GM23338 (cell line): ENCODE measurements at regions not wholly inside any gene's neighbourhood (a gene's known extent, or its start where the extent isn't known, plus 50 kb on each side); places are given as distances from the start of the nearest gene placed in this dataset.
"Not testable (repeated sequence)": the region's sequence is repeated elsewhere in the genome, so short reads cannot be mapped to it uniquely, and the experiment has no call there.

Experiments
- CREB1 ChIP-seq: fragments of 250-450 bp; sonication (Bioruptor Pico); IDR thresholded peaks from 2 replicates; pipeline ENCODE4 v1.5.0; 2020; ENCODE audit warnings: low read depth, mild to moderate bottlenecking, moderate library complexity
- EZH2 ChIP-seq: fragments of 200-600 bp; sonication (generic); IDR thresholded peaks from one replicate; pipeline ENCODE4 v1.8.0; 2017; ENCODE audit warnings: antibody characterized with exemption, mild to moderate bottlenecking, low read depth; ENCODE audit not compliant: unreplicated experiment
- EZH2phosphoT487 ChIP-seq: fragments of 200-600 bp; sonication (generic); IDR thresholded peaks from one replicate; pipeline ENCODE4 v1.8.1; 2018; ENCODE audit warnings: antibody characterized with exemption; ENCODE audit not compliant: unreplicated experiment
- JUNB ChIP-seq: IDR thresholded peaks from one replicate; pipeline ENCODE4 v1.6.1; 2016; ENCODE audit warnings: antibody characterized with exemption; ENCODE audit not compliant: unreplicated experiment
- NANOG ChIP-seq: IDR thresholded peaks from 2 replicates; pipeline ENCODE4 v1.6.1; 2016; ENCODE audit warnings: antibody characterized with exemption, borderline replicate concordance
- POLR2AphosphoS5 ChIP-seq: IDR thresholded peaks from 2 replicates; pipeline ENCODE4 v1.6.1; 2016; ENCODE audit warnings: antibody characterized with exemption, low read depth
- STAT1 ChIP-seq: IDR thresholded peaks from one replicate; pipeline ENCODE4 v1.6.1; 2016; ENCODE audit warnings: antibody characterized with exemption; ENCODE audit not compliant: unreplicated experiment
- ZNF114 ChIP-seq: fragments of 250-450 bp; sonication (Bioruptor Pico); IDR thresholded peaks from 2 replicates; pipeline ENCODE4 v1.5.0; 2020; ENCODE audit warnings: mild to moderate bottlenecking, moderate library complexity
- ZNF331 ChIP-seq: fragments of 250-450 bp; sonication (Bioruptor Pico); IDR thresholded peaks from 2 replicates; pipeline ENCODE4 v1.5.0; 2020; ENCODE audit warnings: low read depth, mild to moderate bottlenecking, moderate library complexity
- TF ChIP-seq, protein P1 (sequence below), 2 experiments: fragments of 200-600 bp in 1 of 2; sonication (generic) in 1 of 2; conservative IDR thresholded peaks; 2 replicates each; pipeline versions ENCODE4 v1.5.1 to v1.6.1; 2016 to 2017; ENCODE audit warnings: antibody characterized with exemption in 2 of 2, low read depth in 2 of 2, mild to moderate bottlenecking in 2 of 2, moderate library complexity in 1 of 2
- TF ChIP-seq, protein P2 (sequence below): IDR thresholded peaks from one replicate; pipeline ENCODE4 v1.6.1; 2018; ENCODE audit warnings: antibody characterized with exemption; ENCODE audit not compliant: unreplicated experiment
- TF ChIP-seq, protein P3 (sequence below): IDR thresholded peaks from 2 replicates; pipeline ENCODE4 v1.6.1; 2016; ENCODE audit warnings: antibody characterized with exemption
- TF ChIP-seq, protein P4 (sequence below): fragments of 250-450 bp; sonication (Bioruptor Pico); IDR thresholded peaks from 2 replicates; pipeline ENCODE4 v1.5.0; 2020; ENCODE audit warnings: mild to moderate bottlenecking, moderate library complexity

DNA sequence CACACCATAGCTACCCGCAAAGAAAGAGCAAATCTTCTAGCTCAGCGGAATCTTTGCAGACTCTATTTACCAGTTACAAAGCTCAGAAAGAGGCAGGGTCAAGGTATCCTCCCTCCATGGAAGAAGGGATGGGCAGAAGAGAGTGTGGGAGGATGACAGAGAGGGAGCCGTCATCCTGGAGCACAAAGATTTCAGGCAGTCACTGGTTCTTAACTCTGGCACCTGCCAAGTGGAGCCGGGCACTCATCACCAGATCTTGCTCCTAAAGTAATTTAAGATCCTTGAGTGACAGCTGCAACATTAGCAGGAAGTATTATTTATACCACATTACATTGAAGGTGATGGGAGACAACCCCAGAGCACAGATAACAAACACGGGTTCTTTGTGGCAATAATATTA is 102.5 kb upstream of the NBPF26 start:
- TF ChIP-seq ZNF114; CREB1 (CRISPR knock-in tag); JUNB; EZH2; EZH2phosphoT487; POLR2AphosphoS5; STAT1; NANOG; ZNF331: not testable (repeated sequence)
- TF ChIP-seq, protein P1, sequence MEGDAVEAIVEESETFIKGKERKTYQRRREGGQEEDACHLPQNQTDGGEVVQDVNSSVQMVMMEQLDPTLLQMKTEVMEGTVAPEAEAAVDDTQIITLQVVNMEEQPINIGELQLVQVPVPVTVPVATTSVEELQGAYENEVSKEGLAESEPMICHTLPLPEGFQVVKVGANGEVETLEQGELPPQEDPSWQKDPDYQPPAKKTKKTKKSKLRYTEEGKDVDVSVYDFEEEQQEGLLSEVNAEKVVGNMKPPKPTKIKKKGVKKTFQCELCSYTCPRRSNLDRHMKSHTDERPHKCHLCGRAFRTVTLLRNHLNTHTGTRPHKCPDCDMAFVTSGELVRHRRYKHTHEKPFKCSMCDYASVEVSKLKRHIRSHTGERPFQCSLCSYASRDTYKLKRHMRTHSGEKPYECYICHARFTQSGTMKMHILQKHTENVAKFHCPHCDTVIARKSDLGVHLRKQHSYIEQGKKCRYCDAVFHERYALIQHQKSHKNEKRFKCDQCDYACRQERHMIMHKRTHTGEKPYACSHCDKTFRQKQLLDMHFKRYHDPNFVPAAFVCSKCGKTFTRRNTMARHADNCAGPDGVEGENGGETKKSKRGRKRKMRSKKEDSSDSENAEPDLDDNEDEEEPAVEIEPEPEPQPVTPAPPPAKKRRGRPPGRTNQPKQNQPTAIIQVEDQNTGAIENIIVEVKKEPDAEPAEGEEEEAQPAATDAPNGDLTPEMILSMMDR (conservative IDR thresholded peaks at IDR 0.05; ENCODE audit: low read depth in 2 of 2) = not testable (repeated sequence)
- TF ChIP-seq, protein P2, sequence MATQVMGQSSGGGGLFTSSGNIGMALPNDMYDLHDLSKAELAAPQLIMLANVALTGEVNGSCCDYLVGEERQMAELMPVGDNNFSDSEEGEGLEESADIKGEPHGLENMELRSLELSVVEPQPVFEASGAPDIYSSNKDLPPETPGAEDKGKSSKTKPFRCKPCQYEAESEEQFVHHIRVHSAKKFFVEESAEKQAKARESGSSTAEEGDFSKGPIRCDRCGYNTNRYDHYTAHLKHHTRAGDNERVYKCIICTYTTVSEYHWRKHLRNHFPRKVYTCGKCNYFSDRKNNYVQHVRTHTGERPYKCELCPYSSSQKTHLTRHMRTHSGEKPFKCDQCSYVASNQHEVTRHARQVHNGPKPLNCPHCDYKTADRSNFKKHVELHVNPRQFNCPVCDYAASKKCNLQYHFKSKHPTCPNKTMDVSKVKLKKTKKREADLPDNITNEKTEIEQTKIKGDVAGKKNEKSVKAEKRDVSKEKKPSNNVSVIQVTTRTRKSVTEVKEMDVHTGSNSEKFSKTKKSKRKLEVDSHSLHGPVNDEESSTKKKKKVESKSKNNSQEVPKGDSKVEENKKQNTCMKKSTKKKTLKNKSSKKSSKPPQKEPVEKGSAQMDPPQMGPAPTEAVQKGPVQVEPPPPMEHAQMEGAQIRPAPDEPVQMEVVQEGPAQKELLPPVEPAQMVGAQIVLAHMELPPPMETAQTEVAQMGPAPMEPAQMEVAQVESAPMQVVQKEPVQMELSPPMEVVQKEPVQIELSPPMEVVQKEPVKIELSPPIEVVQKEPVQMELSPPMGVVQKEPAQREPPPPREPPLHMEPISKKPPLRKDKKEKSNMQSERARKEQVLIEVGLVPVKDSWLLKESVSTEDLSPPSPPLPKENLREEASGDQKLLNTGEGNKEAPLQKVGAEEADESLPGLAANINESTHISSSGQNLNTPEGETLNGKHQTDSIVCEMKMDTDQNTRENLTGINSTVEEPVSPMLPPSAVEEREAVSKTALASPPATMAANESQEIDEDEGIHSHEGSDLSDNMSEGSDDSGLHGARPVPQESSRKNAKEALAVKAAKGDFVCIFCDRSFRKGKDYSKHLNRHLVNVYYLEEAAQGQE = not testable (repeated sequence)
- TF ChIP-seq, protein P3, sequence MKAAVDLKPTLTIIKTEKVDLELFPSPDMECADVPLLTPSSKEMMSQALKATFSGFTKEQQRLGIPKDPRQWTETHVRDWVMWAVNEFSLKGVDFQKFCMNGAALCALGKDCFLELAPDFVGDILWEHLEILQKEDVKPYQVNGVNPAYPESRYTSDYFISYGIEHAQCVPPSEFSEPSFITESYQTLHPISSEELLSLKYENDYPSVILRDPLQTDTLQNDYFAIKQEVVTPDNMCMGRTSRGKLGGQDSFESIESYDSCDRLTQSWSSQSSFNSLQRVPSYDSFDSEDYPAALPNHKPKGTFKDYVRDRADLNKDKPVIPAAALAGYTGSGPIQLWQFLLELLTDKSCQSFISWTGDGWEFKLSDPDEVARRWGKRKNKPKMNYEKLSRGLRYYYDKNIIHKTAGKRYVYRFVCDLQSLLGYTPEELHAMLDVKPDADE = not testable (repeated sequence)
- TF ChIP-seq, protein P4, sequence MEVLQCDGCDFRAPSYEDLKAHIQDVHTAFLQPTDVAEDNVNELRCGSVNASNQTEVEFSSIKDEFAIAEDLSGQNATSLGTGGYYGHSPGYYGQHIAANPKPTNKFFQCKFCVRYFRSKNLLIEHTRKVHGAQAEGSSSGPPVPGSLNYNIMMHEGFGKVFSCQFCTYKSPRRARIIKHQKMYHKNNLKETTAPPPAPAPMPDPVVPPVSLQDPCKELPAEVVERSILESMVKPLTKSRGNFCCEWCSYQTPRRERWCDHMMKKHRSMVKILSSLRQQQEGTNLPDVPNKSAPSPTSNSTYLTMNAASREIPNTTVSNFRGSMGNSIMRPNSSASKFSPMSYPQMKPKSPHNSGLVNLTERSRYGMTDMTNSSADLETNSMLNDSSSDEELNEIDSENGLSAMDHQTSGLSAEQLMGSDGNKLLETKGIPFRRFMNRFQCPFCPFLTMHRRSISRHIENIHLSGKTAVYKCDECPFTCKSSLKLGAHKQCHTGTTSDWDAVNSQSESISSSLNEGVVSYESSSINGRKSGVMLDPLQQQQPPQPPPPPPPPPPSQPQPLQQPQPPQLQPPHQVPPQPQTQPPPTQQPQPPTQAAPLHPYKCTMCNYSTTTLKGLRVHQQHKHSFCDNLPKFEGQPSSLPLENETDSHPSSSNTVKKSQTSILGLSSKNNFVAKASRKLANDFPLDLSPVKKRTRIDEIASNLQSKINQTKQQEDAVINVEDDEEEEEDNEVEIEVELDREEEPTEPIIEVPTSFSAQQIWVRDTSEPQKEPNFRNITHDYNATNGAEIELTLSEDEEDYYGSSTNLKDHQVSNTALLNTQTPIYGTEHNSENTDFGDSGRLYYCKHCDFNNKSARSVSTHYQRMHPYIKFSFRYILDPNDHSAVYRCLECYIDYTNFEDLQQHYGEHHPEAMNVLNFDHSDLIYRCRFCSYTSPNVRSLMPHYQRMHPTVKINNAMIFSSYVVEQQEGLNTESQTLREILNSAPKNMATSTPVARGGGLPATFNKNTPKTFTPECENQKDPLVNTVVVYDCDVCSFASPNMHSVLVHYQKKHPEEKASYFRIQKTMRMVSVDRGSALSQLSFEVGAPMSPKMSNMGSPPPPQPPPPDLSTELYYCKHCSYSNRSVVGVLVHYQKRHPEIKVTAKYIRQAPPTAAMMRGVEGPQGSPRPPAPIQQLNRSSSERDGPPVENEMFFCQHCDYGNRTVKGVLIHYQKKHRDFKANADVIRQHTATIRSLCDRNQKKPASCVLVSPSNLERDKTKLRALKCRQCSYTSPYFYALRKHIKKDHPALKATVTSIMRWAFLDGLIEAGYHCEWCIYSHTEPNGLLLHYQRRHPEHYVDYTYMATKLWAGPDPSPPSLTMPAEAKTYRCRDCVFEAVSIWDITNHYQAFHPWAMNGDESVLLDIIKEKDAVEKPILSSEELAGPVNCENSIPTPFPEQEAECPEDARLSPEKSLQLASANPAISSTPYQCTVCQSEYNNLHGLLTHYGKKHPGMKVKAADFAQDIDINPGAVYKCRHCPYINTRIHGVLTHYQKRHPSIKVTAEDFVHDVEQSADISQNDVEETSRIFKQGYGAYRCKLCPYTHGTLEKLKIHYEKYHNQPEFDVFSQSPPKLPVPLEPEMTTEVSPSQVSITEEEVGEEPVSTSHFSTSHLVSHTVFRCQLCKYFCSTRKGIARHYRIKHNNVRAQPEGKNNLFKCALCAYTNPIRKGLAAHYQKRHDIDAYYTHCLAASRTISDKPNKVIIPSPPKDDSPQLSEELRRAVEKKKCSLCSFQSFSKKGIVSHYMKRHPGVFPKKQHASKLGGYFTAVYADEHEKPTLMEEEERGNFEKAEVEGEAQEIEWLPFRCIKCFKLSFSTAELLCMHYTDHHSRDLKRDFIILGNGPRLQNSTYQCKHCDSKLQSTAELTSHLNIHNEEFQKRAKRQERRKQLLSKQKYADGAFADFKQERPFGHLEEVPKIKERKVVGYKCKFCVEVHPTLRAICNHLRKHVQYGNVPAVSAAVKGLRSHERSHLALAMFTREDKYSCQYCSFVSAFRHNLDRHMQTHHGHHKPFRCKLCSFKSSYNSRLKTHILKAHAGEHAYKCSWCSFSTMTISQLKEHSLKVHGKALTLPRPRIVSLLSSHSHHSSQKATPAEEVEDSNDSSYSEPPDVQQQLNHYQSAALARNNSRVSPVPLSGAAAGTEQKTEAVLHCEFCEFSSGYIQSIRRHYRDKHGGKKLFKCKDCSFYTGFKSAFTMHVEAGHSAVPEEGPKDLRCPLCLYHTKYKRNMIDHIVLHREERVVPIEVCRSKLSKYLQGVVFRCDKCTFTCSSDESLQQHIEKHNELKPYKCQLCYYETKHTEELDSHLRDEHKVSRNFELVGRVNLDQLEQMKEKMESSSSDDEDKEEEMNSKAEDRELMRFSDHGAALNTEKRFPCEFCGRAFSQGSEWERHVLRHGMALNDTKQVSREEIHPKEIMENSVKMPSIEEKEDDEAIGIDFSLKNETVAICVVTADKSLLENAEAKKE (CRISPR knock-in tag) = not testable (repeated sequence)
